H1 (cell line): ENCODE measurements at regions not wholly inside any gene's neighbourhood (a gene's known extent, or its start where the extent isn't known, plus 50 kb on each side); places are given as distances from the start of the nearest gene placed in this dataset.

ENCODE experiments used
- CTCF ChIA-PET: fragments of 300-600 bp; sonication (Branson Sonifier 250); formaldehyde crosslinking; loops from one replicate; lab custom pipeline; 2021; ENCODE audit not compliant: partially characterized antibody; lab: Charles Lee
- POLR2A ChIA-PET: fragments of 300-600 bp; sonication (Branson Sonifier 250); formaldehyde crosslinking; loops from one replicate; lab custom pipeline; 2021; ENCODE audit warnings: inconsistent platforms; ENCODE audit not compliant: partially characterized antibody; lab: Charles Lee
- DNase-seq, 2 experiments: peaks; one replicate each; pipeline versions ENCODE4 v3.0.0 to v3.0.0-alpha.2; 2010 to 2022; ENCODE audit warnings: low spot score in 2 of 2, low read depth in 1 of 2, mixed read lengths in 1 of 2
- FAIRE-seq: peaks from 2 replicates; lab custom pipeline; 2011; peaks lifted over from hg19 to GRCh38; lab: Jason Lieb, UNC
- H2AFZ ChIP-seq: 2 replicates; pipeline ENCODE4 v1.8.1; 2012; ENCODE audit warnings: low read length, inconsistent platforms
- H2AK5ac ChIP-seq: 2 replicates; pipeline ENCODE4 v1.6.1; 2013; ENCODE audit warnings: low read depth, low read length
- H2BK120ac ChIP-seq: replicated peaks from 2 replicates; pipeline ENCODE3; 2013; ENCODE audit warnings: low read depth, low read length, inconsistent platforms
- H2BK12ac ChIP-seq: 2 replicates; pipeline ENCODE4 v1.6.1; 2013; ENCODE audit warnings: low read depth, low read length
- H2BK15ac ChIP-seq: 2 replicates; pipeline ENCODE4 v1.6.1; 2013; ENCODE audit warnings: low read length
- H2BK20ac ChIP-seq: 2 replicates; pipeline ENCODE4 v1.6.1; 2013; ENCODE audit warnings: low read length
- H2BK5ac ChIP-seq: 2 replicates; pipeline ENCODE4 v1.6.1; 2013; ENCODE audit warnings: low read depth, low read length
- H3K14ac ChIP-seq: 2 replicates; pipeline ENCODE4 v1.6.1; 2013; ENCODE audit warnings: inconsistent platforms; ENCODE audit not compliant: insufficient read length
- H3K18ac ChIP-seq: 2 replicates; pipeline ENCODE4 v1.6.1; 2013; ENCODE audit warnings: low read length; ENCODE audit errors: extremely low read depth
- H3K23ac ChIP-seq: 2 replicates; pipeline ENCODE4 v1.6.1; 2013; ENCODE audit warnings: inconsistent platforms; ENCODE audit not compliant: insufficient read length
- H3K23me2 ChIP-seq: 2 replicates; pipeline ENCODE4 v1.6.1; 2013; ENCODE audit warnings: low read depth, low read length
- H3K27ac ChIP-seq: 2 replicates; pipeline ENCODE4 v1.6.1; 2011; ENCODE audit warnings: low read depth, low read length, inconsistent platforms
- H3K27me3 ChIP-seq, 4 experiments: replicated peaks in 1 of 4; 1 replicate in 1 of 4; 2 replicates in 3 of 4; pipeline versions ENCODE4 v1.6.1 to v1.8.1; 2011 to 2013; ENCODE audit warnings: low read length in 3 of 4, mild to moderate bottlenecking in 3 of 4, inconsistent platforms in 2 of 4, mixed read lengths in 2 of 4, moderate library complexity in 1 of 4; ENCODE audit not compliant: control insufficient read depth in 3 of 4, insufficient read depth in 3 of 4; ENCODE audit errors: extremely low read depth in 1 of 4
- H3K36me3 ChIP-seq, 4 experiments: 2 replicates each; pipeline versions ENCODE4 v1.6.1 to v1.8.1; 2011 to 2013; ENCODE audit warnings: mild to moderate bottlenecking in 4 of 4, low read length in 3 of 4, moderate library complexity in 2 of 4, control low read depth in 1 of 4, inconsistent platforms in 1 of 4; ENCODE audit not compliant: insufficient read depth in 4 of 4, control insufficient read depth in 2 of 4
- H3K4ac ChIP-seq: replicated peaks from 2 replicates; pipeline ENCODE3; 2013; ENCODE audit warnings: low read length, low read depth, mixed read lengths, inconsistent platforms; ENCODE audit not compliant: insufficient read length
- H3K4me1 ChIP-seq, 4 experiments: replicated peaks in 1 of 4; 1 replicate in 1 of 4; 2 replicates in 3 of 4; pipeline versions ENCODE4 v1.6.1 to v1.8.1; 2011 to 2013; ENCODE audit warnings: low read length in 3 of 4, inconsistent platforms in 2 of 4, mixed read lengths in 1 of 4; ENCODE audit not compliant: insufficient read depth in 4 of 4, control insufficient read depth in 3 of 4
- H3K4me2 ChIP-seq, 2 experiments: 2 replicates each; pipeline versions ENCODE4 v1.6.1 to v1.8.1; 2011 to 2013; ENCODE audit warnings: low read depth in 2 of 2, low read length in 2 of 2, control low read depth in 1 of 2, inconsistent platforms in 1 of 2, mild to moderate bottlenecking in 1 of 2; ENCODE audit not compliant: insufficient read depth in 1 of 2
- H3K4me3 ChIP-seq, 4 experiments: fragments of 200-600, 300-600 bp in 1 of 4; sonication (generic), shearing (Covaris generic), sonication (Bioruptor Twin) in 1 of 4; 2 replicates each; pipeline versions ENCODE4 v1.5.1 to v1.8.1; 2011 to 2016; ENCODE audit warnings: low read length in 4 of 4, low read depth in 3 of 4, control low read depth in 2 of 4, inconsistent platforms in 2 of 4, mild to moderate bottlenecking in 2 of 4, mixed read lengths in 1 of 4, moderate library complexity in 1 of 4; ENCODE audit not compliant: insufficient read depth in 2 of 4; ENCODE audit errors: extremely low read depth in 1 of 4
- H3K56ac ChIP-seq: replicated peaks from 2 replicates; pipeline ENCODE3; 2013; ENCODE audit warnings: low read depth, mild to moderate bottlenecking, mixed read lengths, low read length, inconsistent platforms; ENCODE audit not compliant: insufficient read length
- H3K79me1 ChIP-seq: 2 replicates; pipeline ENCODE4 v1.6.1; 2013; ENCODE audit warnings: low read depth, low read length, control low read depth
- H3K79me2 ChIP-seq, 2 experiments: 2 replicates each; pipeline versions ENCODE4 v1.6.1 to v1.8.1; 2012 to 2013; ENCODE audit warnings: low read length in 2 of 2, mild to moderate bottlenecking in 2 of 2, inconsistent platforms in 1 of 2; ENCODE audit not compliant: insufficient read depth in 2 of 2, control insufficient read depth in 1 of 2
- H3K9ac ChIP-seq, 4 experiments: replicated peaks in 1 of 4; 1 replicate in 1 of 4; 2 replicates in 3 of 4; pipeline versions ENCODE4 v1.6.1 to v1.8.1; 2011 to 2013; ENCODE audit warnings: low read depth in 3 of 4, low read length in 3 of 4, control low read depth in 2 of 4, mild to moderate bottlenecking in 2 of 4, moderate library complexity in 2 of 4, inconsistent platforms in 1 of 4; ENCODE audit errors: extremely low read depth in 1 of 4
- H3K9me3 ChIP-seq, 2 experiments: 2 replicates each; pipeline versions ENCODE4 v1.6.1 to v1.8.1; 2012 to 2013; ENCODE audit warnings: mild to moderate bottlenecking in 2 of 2, moderate library complexity in 2 of 2, control low read depth in 1 of 2, inconsistent platforms in 1 of 2, low read depth in 1 of 2, low read length in 1 of 2, mixed read lengths in 1 of 2; ENCODE audit not compliant: insufficient read depth in 2 of 2
- H4K20me1 ChIP-seq, 2 experiments: replicated peaks in 1 of 2; 2 replicates each; pipeline versions ENCODE3 to v1.8.1; 2011 to 2013; ENCODE audit warnings: inconsistent platforms in 2 of 2, low read length in 2 of 2, mild to moderate bottlenecking in 1 of 2; ENCODE audit not compliant: insufficient read depth in 2 of 2, control insufficient read depth in 1 of 2
- H4K5ac ChIP-seq: 2 replicates; pipeline ENCODE4 v1.6.1; 2013; ENCODE audit warnings: low read length, low read depth, mixed read lengths, inconsistent platforms; ENCODE audit not compliant: insufficient read length
- H4K8ac ChIP-seq: 2 replicates; pipeline ENCODE4 v1.8.0; 2013; ENCODE audit warnings: mild to moderate bottlenecking, moderate library complexity, low read length, inconsistent platforms; ENCODE audit not compliant: insufficient read depth; ENCODE audit errors: extremely low read depth
- H4K91ac ChIP-seq: replicated peaks from 2 replicates; pipeline ENCODE3; 2013; ENCODE audit warnings: low read length, mixed read lengths, inconsistent platforms; ENCODE audit not compliant: insufficient read length
- CTBP2 ChIP-seq: IDR thresholded peaks from 2 replicates; pipeline ENCODE4 v1.7.0; 2011; ENCODE audit warnings: borderline replicate concordance, mild to moderate bottlenecking, moderate library complexity, mixed read lengths, low read length; ENCODE audit not compliant: insufficient read depth, insufficient read length
- WGBS, 2 experiments: shearing (Covaris generic) in 1 of 2; methylation state at CpG; one replicate each; pipeline versions ENCODE4 v1.1.6 to v1.1.7; 2013 to 2015; ENCODE audit warnings: low lambda C conversion rate in 2 of 2, mixed read lengths in 2 of 2, inconsistent platforms in 1 of 2, low coverage in 1 of 2, missing lambda C conversion rate in 1 of 2; ENCODE audit not compliant: insufficient replicate concordance in 2 of 2, insufficient coverage in 1 of 2, insufficient read length in 1 of 2; ENCODE audit errors: extremely low coverage in 1 of 2, missing lambda C conversion rate in 1 of 2; 5-methylcytosine and 5-hydroxymethylcytosine counted together

DNA sequence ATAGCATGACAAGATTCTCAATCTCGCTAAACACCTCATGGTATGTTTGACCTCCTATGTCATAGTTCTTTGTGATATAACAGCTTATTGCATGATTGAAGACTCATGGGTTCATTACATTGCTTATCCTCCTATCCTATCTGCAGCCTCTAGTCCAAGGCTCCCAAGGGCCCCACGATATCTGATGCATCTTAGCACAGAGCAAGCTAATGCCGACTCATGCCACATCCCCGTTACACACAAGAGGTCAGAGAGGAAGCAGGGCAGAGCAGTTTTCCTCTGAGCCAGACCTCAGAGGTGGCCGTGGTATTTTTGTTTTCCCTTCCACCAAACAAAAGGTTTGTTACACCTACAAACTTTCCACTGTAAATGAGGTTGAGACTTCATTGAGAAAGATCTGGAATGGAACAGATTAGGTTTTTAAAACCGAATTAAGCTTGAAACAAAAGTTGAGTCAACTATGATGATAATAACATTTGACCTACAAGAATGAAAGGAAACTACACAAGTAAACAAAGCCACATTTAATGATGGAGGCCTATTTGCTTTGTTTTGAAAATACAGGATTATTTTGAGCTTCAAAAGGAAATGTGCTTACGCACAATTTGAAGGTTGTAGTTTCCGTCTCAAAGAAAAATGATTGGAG, 133.9 kb upstream of the MYLIP start:
- 88% methylated on average over 8 of the region's 8 CpGs; no CpG with 5 or more reads in 1 of the 2 experiments for WGBS, 2 experiments
- POLR2A ChIA-PET, result no interaction called here
- H3K27ac ChIP-seq, result no peak overlapping the region

More for the DNA sequence above, 133.9 kb upstream of the MYLIP start:
- Histone ChIP-seq H3K23ac (no peak overlapping the region), H3K9ac (no peak overlapping the region), H3K56ac (no peak overlapping the region), H3K9me3 (no peaks in the 10 kb centered on the region), H3K79me1 (no peaks in the 10 kb centered on the region), H3K36me3 (no peaks in the 10 kb centered on the region), H4K5ac (no peak overlapping the region), H4K91ac (no peak overlapping the region), H2AK5ac (no peak overlapping the region), H3K79me2 (no peaks in the 10 kb centered on the region), H3K4me1 (peaks cover 0 to 11% (median under 1%) of the 10 kb centered on the region in 4 experiments; a peak in 4 of 7 replicates), H3K14ac (no peak overlapping the region), H3K23me2 (no peaks in the 10 kb centered on the region), H3K4ac (no peak overlapping the region), H3K4me2 (no peak overlapping the region), H2BK15ac (no peak overlapping the region), H3K4me3 (no peak overlapping the region), H4K20me1 (no peaks in the 10 kb centered on the region), H2BK20ac (no peak overlapping the region), H2BK120ac (no peak overlapping the region), H4K8ac (no peak overlapping the region), H3K27me3 (no peaks in the 10 kb centered on the region; a peak in 3 of 7 replicates), H2BK12ac (peak overlapping the region; percentile 46; the same call in 1 of the 2 replicates), H3K18ac (0 out of 2 replicates have a peak overlapping the region, but pooled peaks have one; percentile 6), H2BK5ac (no peak overlapping the region), H2AFZ (peak overlapping the region; percentile 55; the same call in 1 of the 2 replicates)
- CTCF ChIA-PET, result no interaction called here
- FAIRE-seq, result no peak
- no peak for TF ChIP-seq CTBP2
- DNase-seq, result no peak
